ENCODE measurements at regions not wholly inside any gene's neighbourhood (a gene's known extent, or its start where the extent isn't known, plus 50 kb on each side); places are given as distances from the start of the nearest gene placed in this dataset.

DNA sequence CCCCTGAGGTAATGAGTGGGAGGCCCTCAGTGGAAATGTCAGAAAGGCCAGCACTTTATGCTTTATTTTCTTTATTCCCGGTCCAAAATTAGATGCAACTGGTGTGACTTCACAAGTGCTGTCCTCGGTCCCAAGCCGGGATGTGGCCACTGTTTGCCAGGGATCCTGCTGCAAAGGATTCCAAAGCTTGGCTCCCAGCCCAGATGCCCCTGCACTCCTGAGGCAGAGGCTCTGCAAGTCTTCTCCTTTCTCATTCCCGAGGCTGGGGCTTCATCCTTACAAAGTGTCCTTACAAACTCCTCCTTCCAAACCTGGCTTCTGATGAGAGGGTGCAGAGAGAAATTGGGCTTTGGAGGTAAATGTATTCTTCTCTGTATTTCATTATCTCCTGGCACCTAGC, 544.3 kb upstream of the DPP6 start:
- TF ChIP-seq RCOR1 (IDR thresholded peaks at IDR 0.05; ENCODE audit: insufficient replicate concordance, low read length) (no peak), BHLHE40 (IDR thresholded peaks at IDR 0.05; ENCODE audit: low read depth, low read length) (no peak), RAD21 (IDR thresholded peaks at IDR 0.05; ENCODE audit: low read length) (no peak), POLR2A (IDR thresholded peaks at IDR 0.05; ENCODE audit: low read depth, low read length) (no peak), CEBPB (IDR thresholded peaks at IDR 0.05; ENCODE audit: low read depth, low read length) (no peak), CHD1 (IDR thresholded peaks at IDR 0.05; ENCODE audit: low read depth, low read length) (no peak)
- TF ChIP-seq, protein P1, sequence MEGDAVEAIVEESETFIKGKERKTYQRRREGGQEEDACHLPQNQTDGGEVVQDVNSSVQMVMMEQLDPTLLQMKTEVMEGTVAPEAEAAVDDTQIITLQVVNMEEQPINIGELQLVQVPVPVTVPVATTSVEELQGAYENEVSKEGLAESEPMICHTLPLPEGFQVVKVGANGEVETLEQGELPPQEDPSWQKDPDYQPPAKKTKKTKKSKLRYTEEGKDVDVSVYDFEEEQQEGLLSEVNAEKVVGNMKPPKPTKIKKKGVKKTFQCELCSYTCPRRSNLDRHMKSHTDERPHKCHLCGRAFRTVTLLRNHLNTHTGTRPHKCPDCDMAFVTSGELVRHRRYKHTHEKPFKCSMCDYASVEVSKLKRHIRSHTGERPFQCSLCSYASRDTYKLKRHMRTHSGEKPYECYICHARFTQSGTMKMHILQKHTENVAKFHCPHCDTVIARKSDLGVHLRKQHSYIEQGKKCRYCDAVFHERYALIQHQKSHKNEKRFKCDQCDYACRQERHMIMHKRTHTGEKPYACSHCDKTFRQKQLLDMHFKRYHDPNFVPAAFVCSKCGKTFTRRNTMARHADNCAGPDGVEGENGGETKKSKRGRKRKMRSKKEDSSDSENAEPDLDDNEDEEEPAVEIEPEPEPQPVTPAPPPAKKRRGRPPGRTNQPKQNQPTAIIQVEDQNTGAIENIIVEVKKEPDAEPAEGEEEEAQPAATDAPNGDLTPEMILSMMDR (conservative IDR thresholded peaks at IDR 0.05; ENCODE audit: low read depth, low read length) = no peak
- TF ChIP-seq, protein P2, sequence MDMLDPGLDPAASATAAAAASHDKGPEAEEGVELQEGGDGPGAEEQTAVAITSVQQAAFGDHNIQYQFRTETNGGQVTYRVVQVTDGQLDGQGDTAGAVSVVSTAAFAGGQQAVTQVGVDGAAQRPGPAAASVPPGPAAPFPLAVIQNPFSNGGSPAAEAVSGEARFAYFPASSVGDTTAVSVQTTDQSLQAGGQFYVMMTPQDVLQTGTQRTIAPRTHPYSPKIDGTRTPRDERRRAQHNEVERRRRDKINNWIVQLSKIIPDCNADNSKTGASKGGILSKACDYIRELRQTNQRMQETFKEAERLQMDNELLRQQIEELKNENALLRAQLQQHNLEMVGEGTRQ (IDR thresholded peaks at IDR 0.05; ENCODE audit: low read depth, low read length) = no peak
